GM19240 (cell line): ENCODE measurements at regions not wholly inside any gene's neighbourhood (a gene's known extent, or its start where the extent isn't known, plus 50 kb on each side); places are given as distances from the start of the nearest gene placed in this dataset.
"Not testable (repeated sequence)": the region's sequence is repeated elsewhere in the genome, so short reads cannot be mapped to it uniquely, and the experiment has no call there.

Experiments
- DNase-seq: peaks from one replicate; pipeline ENCODE4 v3.0.0; 2011; ENCODE audit warnings: low spot score; ENCODE audit not compliant: insufficient read length

DNA sequence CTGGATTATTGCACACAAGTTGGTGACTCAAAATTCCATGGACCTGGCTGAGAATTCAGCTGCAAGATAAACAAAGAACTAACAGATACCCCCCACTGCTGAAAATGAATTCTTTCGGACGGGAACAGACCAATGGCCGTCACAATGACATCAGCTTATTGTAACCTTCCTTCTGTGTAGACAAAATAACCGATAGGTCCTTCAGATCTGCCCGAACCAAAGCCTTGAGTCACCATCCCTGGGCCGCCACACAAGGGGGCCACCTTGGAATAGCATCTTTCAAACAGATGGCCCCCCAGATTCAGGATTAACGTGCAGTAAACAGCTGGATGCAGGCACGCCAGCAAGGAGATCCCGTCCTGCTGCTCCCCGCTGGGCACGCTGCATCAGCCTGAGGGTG lies 214.0 kb upstream of the EXOC2 start:
- no peak for DNase-seq

- no peak for DNase-seq
These were observed 212.6 kb upstream of the EXOC2 start for GRCh38 chr6:905556-905955.

- DNase-seq, result no peak
These were observed 212.1 kb upstream of the EXOC2 start for GRCh38 chr6:904994-905393.

- DNase-seq, result no peak
These were observed 210.8 kb upstream of the EXOC2 start for GRCh38 chr6:903761-904160.

DNA sequence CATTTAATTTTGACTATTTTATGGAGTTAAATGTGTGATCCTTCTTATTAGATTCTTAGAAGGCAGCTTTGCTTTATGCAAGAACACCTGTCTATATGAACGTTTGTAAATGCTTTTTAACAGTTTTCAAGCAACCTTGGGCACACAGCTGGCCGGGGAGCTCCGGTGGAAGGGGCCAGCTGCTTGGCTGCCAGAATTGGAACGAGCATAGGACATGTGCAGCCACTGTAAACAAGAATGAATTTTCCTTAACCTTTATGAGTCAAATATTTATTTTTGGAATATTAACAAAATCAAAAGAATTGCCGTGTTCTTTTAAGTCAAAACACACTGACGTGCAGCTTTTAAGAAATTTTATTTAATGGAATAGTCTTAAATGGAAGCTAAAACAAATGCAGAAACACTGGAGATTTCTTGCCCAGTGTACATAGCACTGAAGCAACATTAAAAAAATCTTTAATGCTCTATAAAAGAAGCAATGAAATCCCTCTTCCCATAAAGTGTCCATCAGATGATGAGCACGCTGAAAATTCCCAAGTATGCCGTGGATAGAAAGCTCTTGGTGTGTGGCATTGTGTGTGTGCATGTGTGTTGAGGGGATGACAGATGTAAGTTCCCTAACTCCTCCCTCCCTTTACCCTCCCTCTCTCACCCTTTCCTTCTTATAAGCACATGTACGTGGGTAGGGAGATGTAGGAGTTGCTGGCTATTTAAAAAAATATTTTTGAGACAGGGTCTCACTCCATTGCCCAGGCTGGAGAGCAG lies 208.9 kb upstream of the EXOC2 start:
- no peak for DNase-seq

GRCh38 chr6:900716-901605 lies 208.0 kb upstream of the EXOC2 start:
- DNase-seq, result no peak

DNA sequence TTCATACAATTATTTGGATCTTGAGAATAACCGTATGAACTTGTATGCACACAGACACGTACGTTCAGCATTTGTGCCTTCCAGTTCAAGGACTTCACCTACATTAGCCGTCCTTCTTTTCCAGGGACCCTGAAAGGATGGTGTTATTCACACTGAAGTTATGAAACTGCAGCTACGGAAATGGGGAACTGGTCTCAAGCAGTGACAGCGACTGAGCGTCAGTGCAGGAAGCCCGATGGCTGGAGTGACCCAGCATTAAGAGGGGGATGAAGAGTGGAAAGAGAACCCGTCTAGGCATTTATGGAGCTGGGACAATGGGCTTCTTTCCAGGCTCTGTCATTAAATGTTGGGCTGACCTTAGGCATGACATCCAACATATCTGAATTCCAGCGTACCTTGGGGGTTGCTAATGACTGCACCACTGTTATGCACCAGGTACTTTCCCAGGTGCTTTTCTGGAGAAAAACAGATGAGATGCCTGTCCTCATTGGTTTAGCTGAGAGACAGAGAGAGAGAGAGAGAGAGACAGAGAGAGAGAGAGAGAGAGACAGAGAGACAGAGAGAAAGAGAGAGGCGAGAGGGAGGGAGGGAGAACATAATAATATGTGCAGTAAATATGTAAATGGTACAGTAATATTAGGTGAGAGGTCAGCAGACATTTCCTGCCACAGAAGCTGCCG lies 204.7 kb upstream of the EXOC2 start:
- no peak for DNase-seq

DNA sequence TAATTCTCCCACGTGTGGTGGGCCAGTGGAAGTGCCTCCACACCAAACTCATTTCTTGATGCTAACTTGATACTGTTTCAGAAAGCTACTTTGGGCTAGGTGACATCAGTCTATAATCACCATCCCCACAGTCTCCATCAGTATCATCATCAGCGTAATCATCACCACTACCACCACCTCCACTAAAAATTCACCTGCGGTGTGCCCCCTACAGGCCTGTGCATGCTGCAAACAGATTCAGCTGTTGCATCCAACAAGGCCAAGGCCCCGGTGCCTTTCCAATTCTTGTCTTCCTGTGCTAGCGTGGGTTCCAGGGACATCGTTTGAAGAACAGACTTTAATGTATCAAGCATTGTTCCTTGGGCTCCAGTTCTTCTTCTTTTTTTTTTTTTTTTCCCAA lies 201.3 kb upstream of the EXOC2 start:
- DNase-seq, result no peak

DNA sequence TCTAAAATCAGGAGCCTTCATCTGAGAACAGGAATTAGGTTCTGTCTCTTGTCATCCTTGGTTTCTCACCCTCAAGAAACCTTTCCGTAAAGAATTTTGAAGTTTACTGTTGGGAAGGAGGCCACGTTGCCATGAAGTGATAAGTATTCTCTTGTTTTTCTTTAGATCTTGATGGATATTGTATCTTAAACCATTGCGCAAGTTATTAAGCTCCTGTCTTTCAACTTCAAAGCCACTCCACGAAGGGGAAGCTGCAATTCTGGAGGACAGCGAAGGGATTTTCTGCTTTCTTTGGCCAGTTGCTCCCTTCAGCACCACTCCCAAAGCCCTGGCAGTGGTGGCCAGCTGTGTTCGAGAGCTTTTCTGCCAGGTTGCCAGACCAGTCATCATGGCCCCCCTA lies 198.1 kb upstream of the EXOC2 start:
- DNase-seq, result no peak

GRCh38 chr6:890201-890600 lies 197.3 kb upstream of the EXOC2 start:
- no peak for DNase-seq

DNA sequence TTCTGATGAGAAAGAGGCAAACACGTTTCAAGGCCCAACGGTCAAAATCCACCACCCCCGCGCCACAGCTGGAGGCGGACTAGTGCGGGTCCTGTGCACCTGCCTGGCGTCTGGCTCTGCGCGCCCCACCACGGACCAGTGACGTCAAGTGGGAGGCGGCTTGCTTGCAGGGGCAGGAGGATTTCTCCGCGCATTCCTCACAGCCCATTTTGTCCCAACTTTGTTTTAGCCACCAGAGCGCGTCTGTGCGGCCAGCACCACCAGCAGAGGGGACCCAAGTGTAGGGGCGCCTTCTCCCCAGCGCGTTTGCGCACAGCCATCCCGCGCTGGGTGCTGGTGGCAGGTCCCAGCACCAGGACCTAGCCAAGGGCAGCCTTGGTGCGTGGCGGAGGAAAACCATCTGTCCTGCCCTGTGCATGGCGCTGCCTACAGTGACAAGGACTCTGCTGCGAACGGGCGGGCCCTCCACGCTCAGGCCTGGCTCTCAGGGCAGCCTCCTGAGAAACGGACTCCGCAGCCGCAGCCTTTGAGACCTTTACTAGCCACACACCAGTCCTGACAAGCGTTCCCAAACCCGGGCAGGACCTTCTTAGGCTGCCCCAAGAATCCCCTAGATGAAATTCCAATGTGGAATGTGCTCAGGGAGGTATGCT lies 194.8 kb upstream of the EXOC2 start:
- DNase-seq, result no peak

DNA sequence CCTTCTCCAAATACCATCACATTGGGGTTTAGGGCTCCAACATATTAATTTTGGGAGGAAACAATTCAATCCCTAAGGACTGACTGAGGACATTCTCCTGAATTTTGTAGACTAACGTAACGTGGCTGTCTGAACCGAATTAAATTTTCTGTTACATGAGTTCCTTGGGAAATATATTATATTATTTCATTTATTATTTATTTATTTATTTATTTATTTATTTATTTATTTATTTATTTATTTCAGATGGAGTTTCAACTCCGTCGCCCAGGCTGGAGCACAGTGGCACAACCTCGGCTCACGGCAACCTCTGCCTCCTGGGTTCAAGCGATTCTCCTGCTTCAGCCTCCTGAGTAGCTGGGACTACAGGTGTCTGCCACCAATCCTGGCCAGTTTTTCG lies 193.2 kb upstream of the EXOC2 start:
- DNase-seq, result not testable (repeated sequence)

GRCh38 chr6:885051-885590 lies 192.2 kb upstream of the EXOC2 start:
- DNase-seq, result no peak

DNA sequence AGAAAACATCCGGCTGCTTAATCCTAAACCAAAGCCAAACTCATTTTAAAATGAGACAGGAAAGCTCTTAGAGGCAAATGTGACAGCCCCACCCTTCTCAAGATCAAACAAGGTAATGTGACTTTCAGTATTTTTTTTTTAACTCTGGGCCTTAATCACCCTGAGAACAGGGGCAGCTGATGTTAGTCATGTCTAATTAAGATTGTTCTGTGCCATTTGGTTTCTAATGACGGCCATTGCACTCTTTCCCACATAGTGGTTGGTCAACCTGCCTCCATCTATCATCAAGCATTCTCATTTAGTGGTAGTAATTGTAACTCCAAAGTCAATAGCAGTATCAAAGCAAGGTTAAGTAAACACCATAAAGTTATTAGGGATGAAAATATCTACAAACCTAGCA lies 191.6 kb upstream of the EXOC2 start:
- no peak for DNase-seq

DNA sequence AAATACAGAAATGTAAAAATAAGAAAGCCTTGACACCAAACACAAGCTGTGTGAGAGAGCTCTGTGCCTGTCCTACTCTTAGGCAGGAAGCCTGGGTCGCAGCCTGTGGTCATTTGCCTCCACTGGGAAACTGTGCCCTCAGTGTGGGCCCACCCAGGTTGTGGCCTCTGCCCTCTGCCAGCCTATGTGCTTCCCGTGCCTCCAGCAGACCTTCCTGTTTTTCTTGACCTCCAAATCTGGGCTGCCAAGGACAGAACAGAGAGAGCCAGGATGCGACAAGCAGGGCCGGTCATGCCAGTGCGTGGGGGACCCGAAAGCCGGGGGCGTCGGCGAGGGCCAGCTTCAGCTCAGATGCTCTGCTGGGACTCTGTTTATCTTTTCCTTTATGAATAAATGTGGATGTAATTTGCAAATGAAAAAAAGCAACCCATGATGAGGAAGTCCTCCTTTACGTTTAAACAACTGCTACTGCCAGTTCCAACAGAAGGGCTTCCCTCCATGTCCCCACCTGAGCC lies 189.2 kb upstream of the EXOC2 start:
- no peak for DNase-seq

DNA sequence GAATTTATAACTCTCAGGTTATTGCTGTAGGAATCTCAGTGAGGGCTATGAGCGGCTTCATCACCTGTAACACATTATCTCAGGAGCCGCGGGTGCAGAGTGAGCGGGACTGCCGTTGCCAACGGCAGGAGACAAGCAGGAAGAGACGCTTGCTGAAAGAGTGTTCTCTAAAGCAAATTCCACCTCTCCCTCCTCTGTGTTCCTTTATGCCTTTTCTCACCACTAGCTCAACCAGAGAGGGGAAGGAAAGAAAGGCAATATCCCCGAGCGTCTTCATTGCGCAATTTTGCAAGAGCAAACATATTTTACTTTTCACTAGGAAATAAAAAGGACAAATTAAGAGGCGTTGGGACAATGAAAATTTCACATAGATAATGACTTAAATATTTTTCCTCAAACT lies 185.2 kb upstream of the EXOC2 start:
- no peak for DNase-seq

DNA sequence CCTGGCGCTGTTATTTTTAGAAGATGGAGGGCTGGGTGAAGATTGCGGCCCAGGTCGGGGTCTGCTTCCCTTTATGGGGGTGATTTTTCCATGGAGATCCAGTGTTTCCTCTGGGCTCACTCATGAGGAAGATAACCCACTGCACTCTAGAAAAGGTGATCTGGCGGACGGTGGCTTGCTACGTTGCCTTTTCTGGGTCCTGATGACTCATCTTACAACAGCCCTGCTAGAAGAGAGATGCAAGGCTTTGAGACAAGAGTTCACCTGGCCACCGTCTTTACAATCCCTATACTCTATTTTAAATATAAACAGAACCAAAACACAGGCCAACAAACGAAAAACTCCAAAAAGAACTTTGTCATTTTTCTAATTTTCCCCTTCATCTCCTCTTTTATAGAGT lies 182.1 kb upstream of the EXOC2 start:
- DNase-seq, result no peak

GRCh38 chr6:872570-873125 lies 179.7 kb upstream of the EXOC2 start:
- DNase-seq, result no peak

GRCh38 chr6:871503-871902 lies 178.6 kb upstream of the EXOC2 start:
- no peak for DNase-seq

DNA sequence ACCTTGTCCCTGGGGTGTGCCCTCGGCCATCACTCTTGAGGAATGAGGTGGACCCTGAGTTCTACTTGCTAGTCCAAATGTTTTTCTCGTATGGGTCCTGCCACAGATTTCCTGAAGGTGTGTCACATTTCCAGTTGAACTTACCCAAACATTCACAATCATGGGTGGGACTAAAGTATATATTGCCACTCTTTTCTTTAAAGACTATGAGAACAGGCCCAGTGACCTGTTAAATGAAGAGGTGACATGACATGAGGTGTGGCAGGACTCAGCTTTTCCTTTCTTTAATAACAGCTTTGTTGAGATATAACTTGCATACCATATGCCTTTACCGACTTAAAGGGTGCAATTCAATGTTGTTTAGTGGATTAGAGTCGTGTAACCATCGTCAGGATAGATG lies 177.2 kb upstream of the EXOC2 start:
- DNase-seq, result no peak

- DNase-seq, result no peak
These were observed 175.3 kb upstream of the EXOC2 start for GRCh38 chr6:868201-868600.
